ENCODE measurements at regions not wholly inside any gene's neighbourhood (a gene's known extent, or its start where the extent isn't known, plus 50 kb on each side); places are given as distances from the start of the nearest gene placed in this dataset.

GRCh38 chr6:167571550-167571949 is 246.7 kb downstream of the TTLL2 start:
- Histone ChIP-seq H4K20me1 (ENCODE audit: control insufficient read depth, insufficient read depth, low read depth, low read length) (no peaks in the 10 kb centered on the region), H3K9me2 (replicated peaks; ENCODE audit: control insufficient read depth, low read length) (no peaks in the 10 kb centered on the region), H3F3A (ENCODE audit: control insufficient read depth, insufficient read depth) (no peaks in the 10 kb centered on the region), H3K4me1 (ENCODE audit: control insufficient read depth, low read length) (no peaks in the 10 kb centered on the region), H3K27me3 (ENCODE audit: control insufficient read depth, low read length) (no peaks in the 10 kb centered on the region), H3K27ac (ENCODE audit: low read depth, low read length) (no peak overlapping the region), H3K4me2 (ENCODE audit: low read length) (no peak overlapping the region), H3K9me3 (ENCODE audit: control insufficient read depth, insufficient read depth, low read length) (no peaks in the 10 kb centered on the region), H3K4me3 (ENCODE audit: low read length) (no peak overlapping the region), H3K36me3 (ENCODE audit: control insufficient read depth, low read length) (no peaks in the 10 kb centered on the region), H3K79me2 (ENCODE audit: control insufficient read depth, low read length) (no peaks in the 10 kb centered on the region)
- TF ChIP-seq CTCF (IDR thresholded peaks at IDR 0.05; ENCODE audit: low read depth, low read length, poor library complexity, severe bottlenecking), result no peak

- H3K9me3 ChIP-seq (ENCODE audit: control insufficient read depth, insufficient read depth, low read length), result no peaks in the 10 kb centered on the region
- no peaks in the 10 kb centered on the region for H3K79me2 ChIP-seq (ENCODE audit: control insufficient read depth, low read length)
- no peak overlapping the region for H3K4me3 ChIP-seq (ENCODE audit: low read length)
- no peak overlapping the region for H3K27ac ChIP-seq (ENCODE audit: low read depth, low read length)
- no peaks in the 10 kb centered on the region for H4K20me1 ChIP-seq (ENCODE audit: control insufficient read depth, insufficient read depth, low read depth, low read length)
- TF ChIP-seq EZH2phosphoT487 (IDR thresholded peaks at IDR 0.05; ENCODE audit: borderline replicate concordance, low read length) (no peak), CTCF (IDR thresholded peaks at IDR 0.05; ENCODE audit: low read depth, low read length, poor library complexity, severe bottlenecking) (no peak)
- no peaks in the 10 kb centered on the region for H3K36me3 ChIP-seq (ENCODE audit: control insufficient read depth, low read length)
- H3K4me2 ChIP-seq (ENCODE audit: low read length), result no peak overlapping the region
- no peaks in the 10 kb centered on the region for H3K4me1 ChIP-seq (ENCODE audit: control insufficient read depth, low read length)
- H3F3A ChIP-seq (ENCODE audit: control insufficient read depth, insufficient read depth), result no peaks in the 10 kb centered on the region
- H3K9me2 ChIP-seq (replicated peaks; ENCODE audit: control insufficient read depth, low read length), result no peaks in the 10 kb centered on the region
- H3K27me3 ChIP-seq (ENCODE audit: control insufficient read depth, low read length), result no peaks in the 10 kb centered on the region
Observed at GRCh38 chr6:167572106-167572505, 247.2 kb downstream of the TTLL2 start.

GRCh38 chr6:167572841-167573271 is 248.0 kb downstream of the TTLL2 start:
- Histone ChIP-seq H3K79me2 (ENCODE audit: control insufficient read depth, low read length) (no peaks in the 10 kb centered on the region), H3K4me3 (ENCODE audit: low read length) (no peak overlapping the region), H3K9me3 (ENCODE audit: control insufficient read depth, insufficient read depth, low read length) (no peaks in the 10 kb centered on the region), H3K36me3 (ENCODE audit: control insufficient read depth, low read length) (no peaks in the 10 kb centered on the region), H3F3A (ENCODE audit: control insufficient read depth, insufficient read depth) (no peaks in the 10 kb centered on the region), H3K4me1 (ENCODE audit: control insufficient read depth, low read length) (no peaks in the 10 kb centered on the region), H4K20me1 (ENCODE audit: control insufficient read depth, insufficient read depth, low read depth, low read length) (no peaks in the 10 kb centered on the region), H3K27me3 (ENCODE audit: control insufficient read depth, low read length) (no peaks in the 10 kb centered on the region), H3K9me2 (replicated peaks; ENCODE audit: control insufficient read depth, low read length) (no peaks in the 10 kb centered on the region), H3K27ac (ENCODE audit: low read depth, low read length) (no peak overlapping the region), H3K4me2 (ENCODE audit: low read length) (no peak overlapping the region)
- TF ChIP-seq CTCF (IDR thresholded peaks at IDR 0.05; ENCODE audit: low read depth, low read length, poor library complexity, severe bottlenecking) (no peak), EZH2phosphoT487 (IDR thresholded peaks at IDR 0.05; ENCODE audit: borderline replicate concordance, low read length) (no peak)

All from DOHH2 (cell line).